ENCODE measurements at regions not wholly inside any gene's neighbourhood (a gene's known extent, or its start where the extent isn't known, plus 50 kb on each side); places are given as distances from the start of the nearest gene placed in this dataset.

GRCh38 chr13:99897076-99897440, 74.5 kb downstream of the ZIC5 start:
- no peak for DNase-seq (ENCODE audit: extremely low read depth, low read depth)
- TF ChIP-seq, protein P1, sequence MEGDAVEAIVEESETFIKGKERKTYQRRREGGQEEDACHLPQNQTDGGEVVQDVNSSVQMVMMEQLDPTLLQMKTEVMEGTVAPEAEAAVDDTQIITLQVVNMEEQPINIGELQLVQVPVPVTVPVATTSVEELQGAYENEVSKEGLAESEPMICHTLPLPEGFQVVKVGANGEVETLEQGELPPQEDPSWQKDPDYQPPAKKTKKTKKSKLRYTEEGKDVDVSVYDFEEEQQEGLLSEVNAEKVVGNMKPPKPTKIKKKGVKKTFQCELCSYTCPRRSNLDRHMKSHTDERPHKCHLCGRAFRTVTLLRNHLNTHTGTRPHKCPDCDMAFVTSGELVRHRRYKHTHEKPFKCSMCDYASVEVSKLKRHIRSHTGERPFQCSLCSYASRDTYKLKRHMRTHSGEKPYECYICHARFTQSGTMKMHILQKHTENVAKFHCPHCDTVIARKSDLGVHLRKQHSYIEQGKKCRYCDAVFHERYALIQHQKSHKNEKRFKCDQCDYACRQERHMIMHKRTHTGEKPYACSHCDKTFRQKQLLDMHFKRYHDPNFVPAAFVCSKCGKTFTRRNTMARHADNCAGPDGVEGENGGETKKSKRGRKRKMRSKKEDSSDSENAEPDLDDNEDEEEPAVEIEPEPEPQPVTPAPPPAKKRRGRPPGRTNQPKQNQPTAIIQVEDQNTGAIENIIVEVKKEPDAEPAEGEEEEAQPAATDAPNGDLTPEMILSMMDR (IDR thresholded peaks at IDR 0.05; ENCODE audit: low read depth, low read length, missing control alignments): no peak

DNA sequence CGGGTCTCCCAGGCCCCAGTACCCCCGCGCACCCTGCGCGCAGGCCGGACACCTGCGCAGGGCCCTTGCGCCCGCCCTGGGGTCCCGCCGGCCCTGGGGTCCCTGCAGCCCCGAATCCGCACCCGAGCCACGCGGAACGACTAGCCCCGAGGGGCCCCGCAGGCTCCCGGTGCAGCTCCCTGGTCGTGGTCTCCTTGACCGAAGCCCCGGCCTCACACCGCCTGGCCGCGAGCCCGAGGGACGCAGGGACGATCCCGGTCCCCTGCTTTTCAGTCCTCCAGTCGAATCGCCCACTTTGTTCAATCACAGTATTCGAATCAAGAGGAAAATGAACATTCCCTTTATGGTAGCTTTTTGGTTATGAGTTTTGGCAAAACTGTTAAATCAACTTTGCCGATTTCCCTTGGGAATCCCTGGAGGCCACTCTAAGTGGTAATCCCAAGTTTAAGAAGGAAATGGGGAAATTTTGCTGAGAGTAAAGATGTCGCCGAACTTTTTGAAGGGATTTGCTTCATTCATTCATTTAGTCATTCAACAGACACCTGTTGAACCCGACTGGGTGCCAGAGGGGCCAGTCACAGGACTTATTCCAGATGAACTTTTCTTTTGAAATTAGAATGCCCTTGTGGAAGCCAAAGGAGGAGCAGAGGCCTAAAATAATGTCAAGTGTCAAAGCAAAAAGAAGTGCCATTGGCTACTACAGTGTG, 75.0 kb downstream of the ZIC5 start:
- DNase-seq (ENCODE audit: extremely low read depth, low read depth): no peak
- TF ChIP-seq, protein P1 (IDR thresholded peaks at IDR 0.05; ENCODE audit: low read depth, low read length, missing control alignments): no peak
- no peak overlapping the region for H3K4me3 ChIP-seq (replicated peaks; ENCODE audit: low read depth, low read length)

More at GRCh38 chr13:99897076-99897440, 74.5 kb downstream of the ZIC5 start:
- no peak overlapping the region for H3K4me3 ChIP-seq (replicated peaks; ENCODE audit: low read depth, low read length)

DNA sequence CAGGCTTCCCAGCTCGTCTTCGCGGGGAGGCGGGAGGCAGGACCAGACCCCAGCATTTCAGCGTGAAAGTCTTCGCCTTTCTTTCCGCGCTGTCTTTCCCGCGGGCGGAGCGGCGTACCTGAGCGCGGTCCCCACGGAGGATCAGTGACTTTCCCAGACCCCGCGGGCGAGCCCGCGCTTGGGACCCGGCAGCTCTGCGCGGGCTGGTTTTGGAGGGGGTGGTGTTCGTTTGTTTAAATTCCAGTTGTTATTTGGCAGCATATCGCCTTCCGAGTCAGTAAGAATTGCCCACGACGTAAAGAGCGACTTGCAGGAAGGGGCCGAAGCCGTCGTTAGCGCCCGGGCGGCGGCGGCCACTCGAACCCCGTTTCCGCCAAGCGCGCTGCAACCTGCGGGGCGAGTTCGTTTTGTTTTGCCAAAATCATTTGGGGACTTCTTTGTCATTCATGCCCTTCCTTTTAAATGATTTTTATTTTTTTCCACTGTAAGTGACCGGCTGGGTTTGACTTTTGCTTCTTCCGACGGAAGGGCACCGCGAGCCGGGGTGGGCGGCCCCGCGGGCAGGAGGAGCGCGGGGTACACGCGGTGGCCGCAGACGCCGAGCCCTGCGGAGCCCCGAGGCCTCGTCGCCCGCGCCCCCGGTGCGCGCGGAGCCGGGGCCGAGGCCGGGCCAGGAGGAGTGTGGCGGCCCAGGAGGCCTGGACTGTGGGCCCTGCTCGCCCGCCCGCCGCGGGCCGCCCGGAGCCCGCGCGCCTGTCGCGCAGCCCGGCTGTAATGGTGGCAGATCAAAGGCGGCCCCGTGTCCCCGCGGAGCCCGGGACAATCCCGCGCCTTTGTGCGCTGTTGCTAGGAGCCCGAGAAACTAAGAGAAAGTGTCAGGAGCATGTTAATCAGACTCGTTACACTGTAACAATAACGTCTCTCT, 75.9 kb downstream of the ZIC5 start:
- TF ChIP-seq, protein P1 (IDR thresholded peaks at IDR 0.05; ENCODE audit: low read depth, low read length, missing control alignments): no peak
- H3K4me3 ChIP-seq (replicated peaks; ENCODE audit: low read depth, low read length): no peak overlapping the region
- DNase-seq (ENCODE audit: extremely low read depth, low read depth): no peak

DNA sequence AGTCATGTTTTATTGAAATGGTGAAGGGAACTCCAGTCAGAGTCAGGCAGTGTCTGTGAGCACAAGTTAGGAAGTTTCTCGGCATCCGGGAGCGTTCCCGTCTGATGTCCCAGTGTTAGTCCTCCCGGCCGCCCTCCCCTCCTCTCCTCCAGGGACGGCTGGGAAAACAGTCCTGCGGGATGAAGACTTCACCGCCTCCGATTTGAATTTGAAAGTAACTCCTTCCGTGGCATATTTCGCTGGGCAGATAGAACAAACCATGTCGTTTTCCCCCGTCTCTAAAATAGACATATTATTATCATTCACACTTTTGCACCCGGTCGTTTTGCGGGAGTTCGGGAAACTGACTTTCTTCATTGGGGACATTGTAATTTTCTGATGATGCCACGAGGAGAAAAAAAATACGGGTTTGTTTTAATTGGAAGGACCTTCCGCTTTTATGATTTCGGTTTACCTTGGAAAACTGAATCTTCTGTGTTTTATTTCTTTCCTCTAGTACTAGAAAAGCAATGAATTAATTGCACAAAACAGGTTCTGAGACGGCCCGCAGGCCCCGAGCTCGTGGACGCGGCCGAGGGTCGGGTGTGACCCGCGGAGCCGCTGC, 76.6 kb downstream of the ZIC5 start:
- no peak for DNase-seq (ENCODE audit: extremely low read depth, low read depth)
- TF ChIP-seq, protein P1 (IDR thresholded peaks at IDR 0.05; ENCODE audit: low read depth, low read length, missing control alignments): no peak
- H3K4me3 ChIP-seq (replicated peaks; ENCODE audit: low read depth, low read length): no peak overlapping the region; the same call in 1 of the 2 replicates

- TF ChIP-seq, protein P1 (IDR thresholded peaks at IDR 0.05; ENCODE audit: low read depth, low read length, missing control alignments): no peak
- H3K4me3 ChIP-seq (replicated peaks; ENCODE audit: low read depth, low read length): no peak overlapping the region
- DNase-seq (ENCODE audit: extremely low read depth, low read depth): no peak
Measured at GRCh38 chr13:99894105-99894839, 77.3 kb downstream of the ZIC5 start.

- DNase-seq (ENCODE audit: extremely low read depth, low read depth): no peak
- TF ChIP-seq, protein P1 (IDR thresholded peaks at IDR 0.05; ENCODE audit: low read depth, low read length, missing control alignments): no peak
- H3K4me3 ChIP-seq (replicated peaks; ENCODE audit: low read depth, low read length): no peak overlapping the region
Measured at GRCh38 chr13:99893567-99893966, 78.0 kb downstream of the ZIC5 start.

Data from HFF-Myc (cell line).